Forelimb muscle (tissue), 1 donor: ENCODE measurements at regions not wholly inside any gene's neighbourhood (a gene's known extent, or its start where the extent isn't known, plus 50 kb on each side); places are given as distances from the start of the nearest gene placed in this dataset.

Experiments used
- DNase-seq: peaks from one replicate; pipeline ENCODE4 v3.0.0-alpha.2; 2013; ENCODE audit warnings: low read depth

GRCh38 chrX:39883666-39884065 lies 214.1 kb downstream of the BCOR start:
- DNase-seq, result no peak

- no peak for DNase-seq
These were observed 211.5 kb downstream of the BCOR start for GRCh38 chrX:39886282-39886681.

- no peak for DNase-seq
These were observed 209.0 kb downstream of the BCOR start for GRCh38 chrX:39888730-39889129.

- DNase-seq, result no peak
These were observed 208.1 kb downstream of the BCOR start for GRCh38 chrX:39889704-39890103.

- DNase-seq, result no peak
These were observed 207.0 kb downstream of the BCOR start for GRCh38 chrX:39890807-39891206.

GRCh38 chrX:39891781-39892180 lies 206.0 kb downstream of the BCOR start:
- DNase-seq, result no peak

GRCh38 chrX:39893417-39894338 lies 204.1 kb downstream of the BCOR start:
- no peak for DNase-seq

GRCh38 chrX:39894683-39895082 lies 203.1 kb downstream of the BCOR start:
- no peak for DNase-seq

GRCh38 chrX:39895218-39896110 lies 202.3 kb downstream of the BCOR start:
- no peak for DNase-seq

- DNase-seq, result no peak
These were observed 200.6 kb downstream of the BCOR start for GRCh38 chrX:39896951-39897740.

- DNase-seq, result no peak
These were observed 200.0 kb downstream of the BCOR start for GRCh38 chrX:39897741-39898097.

- no peak for DNase-seq
These were observed 199.6 kb downstream of the BCOR start for GRCh38 chrX:39898147-39898546.

- DNase-seq, result no peak
These were observed 198.7 kb downstream of the BCOR start for GRCh38 chrX:39899059-39899458.

- no peak for DNase-seq
These were observed 197.6 kb downstream of the BCOR start for GRCh38 chrX:39899856-39900776.

- no peak for DNase-seq
These were observed 197.0 kb downstream of the BCOR start for GRCh38 chrX:39900777-39901170.

GRCh38 chrX:39903343-39903742 lies 194.4 kb downstream of the BCOR start:
- no peak for DNase-seq

- DNase-seq, result no peak
These were observed 193.8 kb downstream of the BCOR start for GRCh38 chrX:39903937-39904336.

- DNase-seq, result no peak
These were observed 192.8 kb downstream of the BCOR start for GRCh38 chrX:39904816-39905537.

- DNase-seq, result no peak
These were observed 192.2 kb downstream of the BCOR start for GRCh38 chrX:39905538-39905891.

- DNase-seq, result no peak
These were observed 191.8 kb downstream of the BCOR start for GRCh38 chrX:39905946-39906345.
